IMR-90 (cell line): ENCODE measurements at regions not wholly inside any gene's neighbourhood (a gene's known extent, or its start where the extent isn't known, plus 50 kb on each side); places are given as distances from the start of the nearest gene placed in this dataset.

Source experiments
- ATAC-seq: fragments of 200-7000 bp; cut with Tn5 transposase; 2 replicates; pipeline ENCODE4 v1.9.1; 2020; ENCODE audit warnings: low read depth, mild to moderate bottlenecking, moderate library complexity
- BruUV-seq: library from RNA; stranded (reverse); fragments of 400-500 nt; replicated peaks from 2 replicates; lab custom pipeline; 2021; lab: Mats Ljungman, UMichigan
- CTCF ChIA-PET: fragments of 300-600 bp; formaldehyde crosslinking; extraction: SDS; loops from one replicate; lab custom pipeline; 2021; ENCODE audit warnings: antibody characterized with exemption; lab: Yijun Ruan, JAX
- POLR2A ChIA-PET: fragments of 300-600 bp; sonication (Branson Sonifier 250); formaldehyde crosslinking; loops from one replicate; lab custom pipeline; 2022; ENCODE audit warnings: antibody characterized with exemption; ENCODE audit not compliant: unreplicated experiment; lab: Charles Lee
- DNase-seq: peaks from one replicate; pipeline ENCODE4 v3.0.0; 2013
- H2AFZ ChIP-seq: replicated peaks from 2 replicates; pipeline ENCODE3; 2013; ENCODE audit warnings: low read length, mild to moderate bottlenecking; ENCODE audit not compliant: poor library complexity
- H2AK5ac ChIP-seq: 2 replicates; pipeline ENCODE4 v1.6.1; 2013; ENCODE audit warnings: low read depth, low read length, inconsistent platforms
- H2AK9ac ChIP-seq: replicated peaks from 2 replicates; pipeline ENCODE3; 2013; ENCODE audit warnings: mild to moderate bottlenecking, low read depth, low read length, moderate library complexity; ENCODE audit not compliant: poor library complexity
- H2BK120ac ChIP-seq: 2 replicates; pipeline ENCODE4 v1.6.1; 2013; ENCODE audit warnings: low read depth, low read length, inconsistent platforms
- H2BK15ac ChIP-seq: 3 replicates; pipeline ENCODE4 v1.6.1; 2013; ENCODE audit warnings: low read depth, low read length, inconsistent platforms
- H2BK20ac ChIP-seq: 2 replicates; pipeline ENCODE4 v1.6.1; 2013; ENCODE audit warnings: low read depth, mild to moderate bottlenecking, inconsistent platforms, low read length, moderate library complexity
- H2BK5ac ChIP-seq: 2 replicates; pipeline ENCODE4 v1.6.1; 2013; ENCODE audit warnings: mild to moderate bottlenecking, low read depth, low read length, inconsistent platforms; ENCODE audit not compliant: poor library complexity, severe bottlenecking
- H3K14ac ChIP-seq: replicated peaks from 2 replicates; pipeline ENCODE4 v1.6.1; 2013; ENCODE audit warnings: low read depth, low read length, inconsistent platforms
- H3K18ac ChIP-seq: 2 replicates; pipeline ENCODE4 v1.6.1; 2013; ENCODE audit warnings: low read depth, low read length, control low read depth
- H3K23ac ChIP-seq: 2 replicates; pipeline ENCODE4 v1.6.1; 2013; ENCODE audit warnings: low read depth, low read length, inconsistent platforms
- H3K27ac ChIP-seq: 2 replicates; pipeline ENCODE4 v1.5.1; 2013; ENCODE audit warnings: mild to moderate bottlenecking, control low read depth, low read length; ENCODE audit not compliant: insufficient read depth
- H3K27me3 ChIP-seq: 2 replicates; pipeline ENCODE4 v1.6.1; 2013; ENCODE audit warnings: low read length; ENCODE audit not compliant: control insufficient read depth, insufficient read depth
- H3K36me3 ChIP-seq: 2 replicates; pipeline ENCODE4 v1.6.1; 2013; ENCODE audit warnings: low read length, mixed read lengths; ENCODE audit not compliant: control insufficient read depth, insufficient read depth
- H3K4ac ChIP-seq: 2 replicates; pipeline ENCODE4 v1.6.1; 2013; ENCODE audit warnings: low read depth, low read length, inconsistent platforms
- H3K4me1 ChIP-seq: 2 replicates; pipeline ENCODE4 v1.6.1; 2013; ENCODE audit warnings: low read length, mixed read lengths; ENCODE audit not compliant: control insufficient read depth, insufficient read depth
- H3K4me2 ChIP-seq: 2 replicates; pipeline ENCODE4 v1.6.1; 2013; ENCODE audit warnings: low read depth, mild to moderate bottlenecking, control low read depth, low read length, moderate library complexity
- H3K4me3 ChIP-seq: 2 replicates; pipeline ENCODE4 v1.5.1; 2013; ENCODE audit warnings: low read depth, mild to moderate bottlenecking, control low read depth, low read length, moderate library complexity; ENCODE audit not compliant: insufficient read depth
- H3K56ac ChIP-seq: 2 replicates; pipeline ENCODE4 v1.6.1; 2013; ENCODE audit warnings: low read length, inconsistent platforms; ENCODE audit not compliant: insufficient read depth; ENCODE audit errors: extremely low read depth
- H3K79me1 ChIP-seq, 2 experiments: 2 replicates each; pipeline ENCODE4 v1.6.1; 2013; ENCODE audit warnings: low read length in 2 of 2, inconsistent platforms in 1 of 2, low read depth in 1 of 2
- H3K9ac ChIP-seq: 2 replicates; pipeline ENCODE4 v1.6.1; 2013; ENCODE audit warnings: low read depth, low read length, control low read depth
- H3K9me1 ChIP-seq: 2 replicates; pipeline ENCODE4 v1.6.1; 2013; ENCODE audit warnings: low read length, inconsistent platforms; ENCODE audit not compliant: insufficient read depth
- H3K9me3 ChIP-seq: 2 replicates; pipeline ENCODE4 v1.6.1; 2013; ENCODE audit warnings: low read length; ENCODE audit not compliant: control insufficient read depth, insufficient read depth
- H4K20me1 ChIP-seq: 2 replicates; pipeline ENCODE4 v1.6.1; 2013; ENCODE audit warnings: low read length, inconsistent platforms; ENCODE audit not compliant: insufficient read depth
- H4K5ac ChIP-seq: 2 replicates; pipeline ENCODE4 v1.6.1; 2013; ENCODE audit warnings: mild to moderate bottlenecking, low read depth, low read length, control low read depth
- H4K8ac ChIP-seq, 2 experiments: 2 replicates each; pipeline ENCODE4 v1.6.1; 2013; ENCODE audit warnings: low read depth in 2 of 2, low read length in 2 of 2, control low read depth in 1 of 2, inconsistent platforms in 1 of 2
- H4K91ac ChIP-seq: 2 replicates; pipeline ENCODE4 v1.6.1; 2013; ENCODE audit warnings: low read depth, low read length, inconsistent platforms; ENCODE audit not compliant: insufficient read depth
- BHLHE40 ChIP-seq: fragments of 150-350 bp; IDR thresholded peaks from 2 replicates; pipeline ENCODE4 v1.6.1; 2016; ENCODE audit warnings: mild to moderate bottlenecking, low read depth, low read length
- CEBPB ChIP-seq: IDR thresholded peaks from 2 replicates; pipeline ENCODE4 v1.6.1; 2012; ENCODE audit warnings: low read depth, low read length, improper control_type of control experiment
- CHD1 ChIP-seq: IDR thresholded peaks from 2 replicates; pipeline ENCODE4 v1.6.1; 2012; ENCODE audit warnings: low read depth, low read length, improper control_type of control experiment
- FOS ChIP-seq: fragments of 150-350 bp; IDR thresholded peaks from 2 replicates; pipeline ENCODE4 v1.6.1; 2016; ENCODE audit warnings: low read depth, low read length
- MXI1 ChIP-seq: IDR thresholded peaks from 2 replicates; pipeline ENCODE4 v1.6.1; 2012; ENCODE audit warnings: low read depth, mild to moderate bottlenecking, low read length, moderate library complexity, borderline replicate concordance
- NFE2L2 ChIP-seq: fragments of 150-350 bp; IDR thresholded peaks from 2 replicates; pipeline ENCODE4 v1.6.1; 2016; ENCODE audit warnings: low read depth, mild to moderate bottlenecking, low read length
- POLR2A ChIP-seq: IDR thresholded peaks from 2 replicates; pipeline ENCODE4 v1.6.1; 2012; ENCODE audit warnings: mild to moderate bottlenecking, low read depth, low read length
- RAD21 ChIP-seq: IDR thresholded peaks from 2 replicates; pipeline ENCODE4 v1.6.1; 2012; ENCODE audit warnings: low read length, improper control_type of control experiment
- RFX5 ChIP-seq: IDR thresholded peaks from 2 replicates; pipeline ENCODE4 v1.8.0; 2012; ENCODE audit warnings: low read depth, mild to moderate bottlenecking, low read length, moderate library complexity
- SMC3 ChIP-seq: fragments of 150-350 bp; IDR thresholded peaks from 2 replicates; pipeline ENCODE4 v1.6.1; 2016; ENCODE audit warnings: low read depth, mild to moderate bottlenecking, antibody characterized with exemption, low read length, moderate library complexity
- WGBS, 2 experiments: methylation state at CpG; one replicate each; pipeline versions ENCODE4 v1.1.5 to v1.1.7; 2013; ENCODE audit warnings: missing lambda C conversion rate in 2 of 2; ENCODE audit not compliant: insufficient read length in 1 of 2; ENCODE audit errors: extremely low coverage in 2 of 2; 5-methylcytosine and 5-hydroxymethylcytosine counted together
- dilution Hi-C: fragments of 300-500 bp; cut with HindIII; formaldehyde crosslinking; loops from one replicate; pipeline ENCODE4 v1.14.3; 2018; ENCODE audit warnings: low sequenced_read_pairs; ENCODE audit not compliant: unreplicated experiment
- in situ Hi-C: fragments of 300-500 bp; cut with MboI; formaldehyde crosslinking; loops from 3 replicates; pipeline ENCODE4 v1.14.3; 2019; ENCODE audit warnings: low sequenced_read_pairs, inconsistent platforms, mixed read lengths
- intact Hi-C: fragments of 100-400 bp; cut with micrococcal nuclease; formaldehyde crosslinking; loops from 2 replicates; pipeline ENCODE4 v1.10.0; 2022

DNA sequence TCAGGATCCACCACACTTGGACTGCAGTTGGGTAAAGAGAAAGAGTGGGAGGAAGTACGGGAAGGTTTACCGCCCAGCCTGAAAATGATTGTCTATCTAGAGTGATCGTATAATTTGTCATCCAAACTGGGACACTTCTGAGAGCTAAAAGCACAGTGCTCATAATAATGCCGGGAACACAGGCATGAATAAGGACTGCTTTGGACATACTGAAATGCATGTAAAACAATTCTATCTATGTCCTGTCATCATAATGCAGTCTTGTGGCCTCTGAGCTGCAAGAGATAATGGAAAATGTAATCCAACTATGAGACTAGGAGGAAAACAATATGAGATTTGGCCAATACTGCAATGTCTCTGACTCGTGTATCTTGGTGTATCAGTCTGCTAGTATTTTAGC is 435.5 kb downstream of the SOX11 start:
- ChIA-PET CTCF (no interaction called here), POLR2A (no interaction called here)

More for the DNA sequence above, 435.5 kb downstream of the SOX11 start:
- Histone ChIP-seq H4K91ac (no peak overlapping the region), H3K4me1 (no peaks in the 10 kb centered on the region), H2AFZ (no peak overlapping the region), H3K9me1 (no peaks in the 10 kb centered on the region), H2AK5ac (no peak overlapping the region), H3K23ac (no peak overlapping the region), H3K56ac (no peak overlapping the region), H3K4ac (no peak overlapping the region), H3K79me1 (no peaks in the 10 kb centered on the region), H2BK15ac (no peak overlapping the region), H3K18ac (no peak overlapping the region), H4K8ac (no peak overlapping the region), H2BK20ac (no peak overlapping the region), H2BK120ac (no peak overlapping the region), H3K14ac (no peak overlapping the region), H3K9me3 (no peaks in the 10 kb centered on the region; the same call in 1 of the 2 replicates), H2BK5ac (no peak overlapping the region), H3K27me3 (no peaks in the 10 kb centered on the region), H4K5ac (no peak overlapping the region), H4K20me1 (no peaks in the 10 kb centered on the region), H2AK9ac (no peak overlapping the region), H3K9ac (no peak overlapping the region), H3K4me3 (no peak overlapping the region), H3K36me3 (no peaks in the 10 kb centered on the region), H3K4me2 (no peak overlapping the region), H3K27ac (no peak overlapping the region)
- BruUV-seq: no TSS peak
- dilution Hi-C loops: no loop called here
- WGBS, 2 experiments: 67% methylated on average over 1 of the region's 5 CpGs; no CpG with 5 or more reads in 1 of the 2 experiments
- TF ChIP-seq CHD1 (no peak), SMC3 (no peak), RAD21 (no peak), CEBPB (no peak), NFE2L2 (no peak), RFX5 (no peak), MXI1 (no peak), BHLHE40 (no peak), FOS (no peak), POLR2A (no peak)
- in situ Hi-C loops: no loop called here
- no peak for DNase-seq
- intact Hi-C loops: no loop called here
- ATAC-seq: no peak
